ENCODE measurements at regions not wholly inside any gene's neighbourhood (a gene's known extent, or its start where the extent isn't known, plus 50 kb on each side); places are given as distances from the start of the nearest gene placed in this dataset.

DNA sequence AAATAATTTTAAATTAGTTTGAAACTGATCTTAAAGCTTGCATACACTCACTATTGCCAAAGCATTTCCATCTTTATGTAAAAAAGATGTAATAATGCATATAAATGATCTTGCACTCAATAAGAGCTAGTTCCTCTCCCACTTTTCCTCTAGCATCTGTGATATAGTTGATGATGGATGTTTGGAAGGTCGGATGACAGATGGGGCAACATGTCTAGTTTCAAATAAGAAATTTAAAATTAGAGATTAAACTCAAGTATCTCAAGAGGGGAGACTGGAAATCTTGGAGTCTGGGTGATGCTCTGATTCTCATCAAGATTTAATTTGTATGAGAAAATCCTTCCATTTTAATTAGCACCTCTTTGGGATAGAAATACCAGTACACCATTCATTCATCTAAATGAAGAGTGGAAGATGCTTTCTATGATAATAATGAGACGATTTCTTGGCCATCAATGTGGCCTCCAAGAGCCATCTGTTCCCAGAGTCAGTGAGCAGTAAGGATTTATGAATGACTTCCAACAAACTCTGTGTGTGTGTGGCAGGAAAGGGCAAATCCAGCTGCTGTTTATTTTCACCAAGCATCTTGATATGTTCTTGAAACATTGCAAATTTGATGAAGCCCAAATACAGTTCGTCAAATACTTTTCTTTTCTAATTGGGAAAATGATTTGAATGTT lies 616.3 kb upstream of the CDH8 start:
- no peak for TF ChIP-seq POLR2AphosphoS5 (IDR thresholded peaks at IDR 0.05; ENCODE audit: borderline replicate concordance, low read depth, low read length)
- no peak for TF ChIP-seq FOXP2 (optimal IDR thresholded peaks at IDR 0.05; ENCODE audit: control extremely low read depth, extremely low read length, insufficient read depth)

Data from SK-N-MC (cell line).